Caki2 (cell line): ENCODE measurements at regions not wholly inside any gene's neighbourhood (a gene's known extent, or its start where the extent isn't known, plus 50 kb on each side); places are given as distances from the start of the nearest gene placed in this dataset.
"Not testable (repeated sequence)": the region's sequence is repeated elsewhere in the genome, so short reads cannot be mapped to it uniquely, and the experiment has no call there.

Experiments used
- DNase-seq: peaks from one replicate; pipeline ENCODE4 v3.0.0-alpha.2; 2015; ENCODE audit warnings: low read depth
- in situ Hi-C: cut with HindIII; loops from 2 replicates; pipeline ENCODE4 v1.10.0; 2016; ENCODE audit warnings: low sequenced_read_pairs, low pct_unique_long_range_greater_than_20kb, mixed read lengths

GRCh38 chr5:156178117-156178516 is 148.8 kb upstream of the SGCD start:
- in situ Hi-C loops, result no loop called here
- peak; percentile 69 for DNase-seq

DNA sequence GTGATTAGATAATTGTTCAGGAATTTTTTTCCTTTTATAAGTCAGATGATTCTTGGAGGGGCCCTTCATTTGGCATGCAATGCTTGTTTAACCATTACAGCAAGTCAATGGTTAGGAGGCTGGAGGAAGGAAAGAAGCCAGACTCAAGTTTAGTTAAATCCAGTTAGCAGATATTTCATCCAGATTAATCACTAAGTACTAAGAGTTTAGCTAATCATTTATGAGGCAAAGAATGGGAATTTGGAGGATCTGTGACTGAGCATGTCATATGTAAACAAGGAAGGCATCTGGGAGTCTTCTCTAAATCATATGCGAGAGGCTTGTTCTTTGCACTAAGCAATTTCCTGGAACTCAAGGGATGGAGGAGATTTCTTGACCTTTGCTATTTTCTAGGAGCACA is 145.3 kb upstream of the SGCD start:
- peak; percentile 91 for DNase-seq
- in situ Hi-C loops, result no loop called here

- in situ Hi-C loops, result no loop called here
- peak; percentile 59 for DNase-seq
Observed at GRCh38 chr5:156182174-156182967, 144.6 kb upstream of the SGCD start.

DNA sequence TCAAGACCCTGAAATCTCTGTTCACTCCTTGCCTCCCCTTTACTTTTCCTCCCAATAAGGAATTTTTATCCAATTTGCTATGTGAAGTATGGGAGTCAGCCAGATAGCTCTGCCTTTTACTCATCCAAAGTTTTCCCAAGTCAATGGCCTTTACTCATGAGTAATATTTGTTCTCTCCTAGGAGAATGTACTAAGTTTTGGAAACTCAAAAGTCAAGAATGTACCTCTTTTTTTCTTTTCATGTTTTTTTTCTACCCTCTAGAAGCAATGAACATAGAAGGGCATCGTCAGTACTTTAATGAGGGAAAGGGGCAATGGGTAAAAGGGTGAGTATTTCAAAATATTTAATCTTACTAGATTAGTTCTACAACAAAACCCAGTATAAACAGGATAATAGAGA is 140.2 kb upstream of the SGCD start:
- in situ Hi-C loops, result no loop called here
- no peak for DNase-seq

DNA sequence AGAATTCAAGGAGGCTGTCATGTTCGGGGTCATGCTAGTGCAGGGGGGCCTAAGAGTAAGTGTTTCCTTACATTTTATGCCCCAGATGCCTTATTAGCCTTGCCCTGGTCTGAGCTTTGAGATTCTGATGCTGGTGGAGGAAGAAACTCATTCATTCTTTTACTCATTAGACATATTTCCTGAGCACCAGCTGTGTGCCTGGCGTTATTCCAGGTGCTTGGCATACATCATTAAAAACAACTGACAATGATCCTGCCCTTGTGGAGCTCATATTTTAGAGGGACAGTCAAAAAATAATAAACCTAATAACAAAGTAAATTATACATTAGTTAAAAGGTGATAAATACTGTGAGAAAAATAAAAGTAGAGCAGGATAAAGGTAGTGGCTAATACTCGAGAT is 138.9 kb upstream of the SGCD start:
- in situ Hi-C loops, result no loop called here
- no peak for DNase-seq

- in situ Hi-C loops, result no loop called here
Observed at GRCh38 chr5:156189628-156190027, 137.3 kb upstream of the SGCD start.

GRCh38 chr5:156191547-156191946 is 135.4 kb upstream of the SGCD start:
- DNase-seq, result no peak
- in situ Hi-C loops, result no loop called here

More at GRCh38 chr5:156189628-156190027, 137.3 kb upstream of the SGCD start:
- no peak for DNase-seq

DNA sequence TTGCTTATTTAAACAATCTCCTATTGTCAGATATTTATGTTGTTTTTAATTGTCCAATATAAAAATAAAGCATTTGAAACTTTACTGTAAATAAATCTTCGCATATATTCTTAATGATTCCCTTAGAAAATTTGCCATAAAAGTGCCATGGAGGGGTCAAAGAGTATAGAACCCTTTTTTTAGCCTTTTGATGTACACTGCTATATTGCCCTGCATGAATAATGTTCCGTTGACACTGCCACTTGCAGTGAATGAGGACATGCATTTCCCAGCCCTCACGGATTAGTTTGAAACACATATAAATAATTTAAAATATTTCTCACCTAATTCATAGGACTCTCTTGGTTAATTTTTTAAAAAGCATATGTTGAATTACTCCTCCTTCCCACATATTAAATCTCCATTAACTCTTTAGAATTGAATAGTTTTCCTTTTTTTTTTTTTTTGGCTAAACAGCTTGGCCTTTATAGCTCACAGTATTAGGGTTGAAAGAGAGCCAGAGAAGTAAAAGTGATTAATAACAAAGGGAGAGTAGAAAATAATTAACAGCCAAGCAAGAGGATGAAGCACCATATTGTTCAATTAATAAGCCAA is 129.8 kb upstream of the SGCD start:
- in situ Hi-C loops, result no loop called here

DNA sequence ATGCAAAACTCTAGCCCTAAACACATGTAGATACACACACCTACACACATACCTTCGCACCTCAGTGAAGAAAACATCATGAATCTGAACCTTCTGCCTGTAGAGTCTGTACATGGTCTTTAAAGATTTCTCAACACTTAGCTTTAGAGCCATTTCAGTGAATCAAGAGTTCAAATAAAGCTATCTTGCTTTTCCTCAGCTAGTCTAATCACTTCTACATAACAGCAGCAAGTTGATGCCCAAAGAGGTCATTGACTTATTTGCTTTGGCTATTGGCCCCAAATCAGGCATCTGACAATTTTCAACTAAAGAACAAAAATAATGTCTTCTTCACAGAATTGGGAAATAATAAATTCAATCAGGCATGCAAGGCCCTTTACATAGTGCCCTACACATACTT is 127.9 kb upstream of the SGCD start:
- no peak for DNase-seq
- in situ Hi-C loops, result no loop called here

More for the DNA sequence above, 129.8 kb upstream of the SGCD start:
- no peak for DNase-seq

DNA sequence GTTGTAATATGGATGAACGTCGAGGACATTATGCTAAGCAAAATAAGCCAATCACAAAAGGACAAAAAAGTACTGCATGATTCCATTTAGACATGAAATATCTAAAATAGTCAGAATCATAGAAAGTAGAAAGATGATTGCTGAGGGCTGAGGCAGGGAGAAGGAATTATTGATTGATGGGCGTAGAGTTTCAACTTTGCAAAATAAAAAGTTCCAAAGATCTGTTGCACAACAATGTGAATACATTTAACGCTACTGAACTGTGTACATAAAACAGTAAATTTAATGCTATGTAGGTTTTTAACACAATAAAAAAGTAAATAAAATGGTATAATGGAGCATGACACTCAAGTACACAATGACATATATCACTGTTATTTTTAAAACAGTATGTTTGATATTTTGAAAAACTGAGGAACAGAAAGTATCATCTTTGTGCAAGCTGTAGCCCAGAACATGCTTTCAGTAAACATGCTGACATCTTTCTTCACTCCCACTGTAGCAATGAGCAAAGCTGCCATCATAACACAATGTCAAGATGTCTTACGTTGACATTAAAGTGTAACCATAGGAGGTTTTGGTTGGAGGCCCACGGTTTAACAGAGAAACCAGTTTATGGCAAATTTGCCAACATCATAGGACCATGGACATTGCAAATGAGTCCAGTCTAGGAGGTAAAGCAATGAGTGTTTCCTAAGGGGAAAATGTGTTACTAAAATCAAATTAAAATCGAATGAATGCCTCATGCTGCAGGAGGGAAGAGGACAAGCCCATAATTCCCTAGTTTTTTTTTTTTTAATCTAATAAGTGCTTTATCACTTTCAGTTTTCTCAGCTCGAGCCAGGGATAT is 125.8 kb upstream of the SGCD start:
- in situ Hi-C loops, result no loop called here
- no peak for DNase-seq

GRCh38 chr5:156201788-156202403 is 125.1 kb upstream of the SGCD start:
- DNase-seq, result peak; percentile 77
- in situ Hi-C loops, result no loop called here

DNA sequence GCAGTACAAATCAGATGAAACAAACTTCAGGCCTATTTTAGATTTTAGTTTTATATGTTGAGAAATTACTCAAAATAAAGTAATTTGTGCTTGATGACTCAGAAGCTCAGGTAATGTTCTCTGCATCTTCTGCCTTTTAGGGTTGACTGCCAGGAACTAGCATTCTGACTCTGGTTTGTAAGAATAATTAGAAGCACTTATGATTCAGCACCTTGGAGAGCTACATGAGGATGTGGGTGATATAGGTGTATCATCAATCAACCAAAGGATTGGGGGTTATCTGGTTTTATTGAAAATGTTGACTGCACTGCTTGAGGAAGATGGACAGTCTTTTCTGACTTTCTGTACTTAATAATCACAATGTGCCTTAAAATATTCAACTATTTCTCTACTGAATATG is 118.7 kb upstream of the SGCD start:
- in situ Hi-C loops, result no loop called here
- DNase-seq, result peak; percentile 31

DNA sequence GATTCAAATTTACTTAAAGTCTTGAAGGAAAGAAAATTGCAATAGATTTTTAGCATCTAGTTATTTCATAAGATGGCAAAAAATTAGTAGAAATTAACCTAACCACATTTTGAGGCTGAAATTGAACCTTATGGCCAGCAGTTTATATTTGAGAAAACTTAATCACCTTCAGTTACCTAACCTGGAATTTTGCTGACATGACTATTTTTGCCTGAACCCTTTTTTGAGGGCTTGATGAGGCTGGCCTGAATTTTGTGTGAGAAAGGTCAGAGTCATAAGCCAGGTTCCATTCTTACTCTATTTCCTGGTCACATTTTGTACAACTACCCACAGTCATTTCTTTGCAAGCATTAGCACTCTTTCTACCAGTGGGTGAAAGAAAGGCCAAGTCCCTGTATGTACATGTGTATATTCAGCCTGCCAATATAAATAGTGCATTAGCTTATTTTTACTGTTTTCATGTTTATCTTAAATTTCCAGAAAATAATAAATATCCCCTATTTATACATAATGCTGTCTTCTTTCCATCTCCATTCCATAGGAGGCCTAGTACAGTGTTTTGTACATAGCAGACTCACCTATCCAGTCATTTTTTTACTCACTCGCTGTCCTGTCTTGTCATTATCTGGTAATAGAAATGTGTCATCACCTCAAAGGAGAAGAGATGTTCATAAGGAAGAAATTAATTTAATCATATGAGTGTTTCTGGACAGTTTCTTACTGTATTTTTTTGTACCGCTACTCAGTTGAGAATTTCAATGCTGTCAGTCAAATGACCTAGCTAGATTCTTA is 108.4 kb upstream of the SGCD start:
- in situ Hi-C loops, result no loop called here
- no peak for DNase-seq

- no peak for DNase-seq
Observed at GRCh38 chr5:156219483-156220005, 107.4 kb upstream of the SGCD start.

DNA sequence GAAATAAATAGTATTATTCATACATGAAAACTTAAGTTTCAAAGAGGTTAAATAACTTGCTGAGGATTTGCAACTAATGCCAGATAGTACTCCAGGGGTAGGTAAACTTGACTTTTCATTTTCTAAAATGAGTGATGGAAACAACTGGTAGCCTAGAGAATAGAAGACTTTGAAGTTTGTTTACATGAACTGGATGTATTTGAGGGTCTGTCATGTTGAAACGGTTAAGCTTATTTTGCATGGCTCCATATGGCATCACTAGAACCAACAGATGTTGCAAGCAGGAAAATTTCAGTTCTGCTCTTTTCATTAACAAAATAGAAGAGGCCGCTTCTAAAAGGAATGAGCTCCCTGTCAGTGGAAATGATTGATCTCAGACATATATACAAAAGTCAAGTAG is 105.1 kb upstream of the SGCD start:
- in situ Hi-C loops, result no loop called here
- DNase-seq, result no peak

More at GRCh38 chr5:156219483-156220005, 107.4 kb upstream of the SGCD start:
- in situ Hi-C loops, result no loop called here

GRCh38 chr5:156223547-156223946 is 103.4 kb upstream of the SGCD start:
- no peak for DNase-seq
- in situ Hi-C loops, result no loop called here

DNA sequence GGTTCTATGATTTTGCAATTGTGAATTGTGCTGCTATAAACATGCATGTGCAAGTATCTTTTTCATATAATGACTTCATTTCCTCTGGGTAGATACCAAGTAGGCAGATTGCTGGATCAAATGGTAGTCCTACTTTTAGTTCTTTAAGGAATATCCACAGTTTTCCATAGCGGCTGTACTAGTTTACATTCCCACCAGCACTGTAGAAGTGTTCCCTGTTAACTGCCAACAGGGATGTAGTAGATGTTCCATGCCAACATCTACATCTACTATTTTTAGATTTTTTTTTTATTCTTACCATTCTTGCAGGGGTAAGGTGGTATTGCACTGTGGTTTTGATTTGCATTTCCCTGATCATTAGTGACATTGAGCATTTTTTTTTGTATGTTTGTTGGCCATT is 100.5 kb upstream of the SGCD start:
- DNase-seq, in situ Hi-C loops: not testable (repeated sequence)

- in situ Hi-C loops, result no loop called here
- DNase-seq, result no peak
Observed at GRCh38 chr5:156230887-156231286, 96.1 kb upstream of the SGCD start.
